GM21529 (cell line): ENCODE measurements at regions not wholly inside any gene's neighbourhood (a gene's known extent, or its start where the extent isn't known, plus 50 kb on each side); places are given as distances from the start of the nearest gene placed in this dataset.

Experiments used
- ATAC-seq: cut with Tn5 transposase; IDR thresholded peaks from one replicate; pipeline ENCODE4 v1.9.1; 2021; ENCODE audit not compliant: unreplicated experiment

- ATAC-seq: no peak
Measured at GRCh38 chr3:192079098-192079497, 618.1 kb downstream of the PYDC2 start.

- no peak for ATAC-seq
Measured at GRCh38 chr3:192080336-192080735, 619.4 kb downstream of the PYDC2 start.

- peak; percentile 96 for ATAC-seq
Measured at GRCh38 chr3:192082730-192083660, 622.0 kb downstream of the PYDC2 start.
